Rectal smooth muscle tissue (tissue), 1 donor: ENCODE measurements at regions not wholly inside any gene's neighbourhood (a gene's known extent, or its start where the extent isn't known, plus 50 kb on each side); places are given as distances from the start of the nearest gene placed in this dataset.
"Not testable (repeated sequence)": the region's sequence is repeated elsewhere in the genome, so short reads cannot be mapped to it uniquely, and the experiment has no call there.

Experiments
- H3K27ac ChIP-seq: one replicate; pipeline ENCODE4 v1.7.0; 2013; ENCODE audit warnings: low read depth, low read length, inconsistent platforms
- H3K27me3 ChIP-seq: one replicate; pipeline ENCODE4 v1.7.0; 2013; ENCODE audit warnings: low read length; ENCODE audit not compliant: control insufficient read depth, insufficient read depth
- H3K36me3 ChIP-seq: one replicate; pipeline ENCODE4 v1.7.0; 2013; ENCODE audit warnings: low read length; ENCODE audit not compliant: control insufficient read depth, insufficient read depth
- H3K4me1 ChIP-seq: one replicate; pipeline ENCODE4 v1.7.0; 2013; ENCODE audit warnings: low read length; ENCODE audit not compliant: control insufficient read depth, insufficient read depth
- H3K4me3 ChIP-seq: one replicate; pipeline ENCODE4 v1.7.0; 2013; ENCODE audit warnings: low read length
- H3K9ac ChIP-seq: one replicate; pipeline ENCODE4 v1.7.0; 2013; ENCODE audit warnings: low read length

GRCh38 chr12:25397001-25397400 lies 146.3 kb upstream of the KRAS start:
- H3K4me3 ChIP-seq, result no peak overlapping the region
- H3K27ac ChIP-seq, result no peak overlapping the region
- H3K27me3 ChIP-seq, result no peaks in the 10 kb centered on the region
- no peak overlapping the region for H3K9ac ChIP-seq
- H3K36me3 ChIP-seq, result no peaks in the 10 kb centered on the region
- H3K4me1 ChIP-seq, result no peaks in the 10 kb centered on the region

- Histone ChIP-seq H3K27ac (no peak overlapping the region), H3K4me1 (no peaks in the 10 kb centered on the region), H3K36me3 (no peaks in the 10 kb centered on the region), H3K9ac (no peak overlapping the region), H3K27me3 (no peaks in the 10 kb centered on the region), H3K4me3 (no peak overlapping the region)
Measured at GRCh38 chr12:25395227-25395626, 144.5 kb upstream of the KRAS start.

- H3K9ac ChIP-seq, H3K4me1 ChIP-seq, H3K27ac ChIP-seq, H3K27me3 ChIP-seq, H3K4me3 ChIP-seq, H3K36me3 ChIP-seq: not testable (repeated sequence)
Measured at GRCh38 chr12:25394775-25395174, 144.0 kb upstream of the KRAS start.

GRCh38 chr12:25394025-25394424 lies 143.3 kb upstream of the KRAS start:
- Histone ChIP-seq H3K36me3 (no peaks in the 10 kb centered on the region), H3K9ac (no peak overlapping the region), H3K27me3 (no peaks in the 10 kb centered on the region), H3K27ac (no peak overlapping the region), H3K4me3 (no peak overlapping the region), H3K4me1 (no peaks in the 10 kb centered on the region)

GRCh38 chr12:25391346-25391745 lies 140.6 kb upstream of the KRAS start:
- not testable (repeated sequence) for H3K4me3 ChIP-seq, H3K27ac ChIP-seq, H3K9ac ChIP-seq, H3K27me3 ChIP-seq, H3K4me1 ChIP-seq, H3K36me3 ChIP-seq

- H3K9ac ChIP-seq, result no peak overlapping the region
- no peak overlapping the region for H3K27ac ChIP-seq
- no peak overlapping the region for H3K4me3 ChIP-seq
Measured at GRCh38 chr12:25388183-25388582, 137.5 kb upstream of the KRAS start.

GRCh38 chr12:25387732-25388050 lies 137.0 kb upstream of the KRAS start:
- Histone ChIP-seq H3K9ac (no peak overlapping the region), H3K27ac (peak overlapping the region; percentile 100)

More at GRCh38 chr12:25388183-25388582, 137.5 kb upstream of the KRAS start:
- Histone ChIP-seq H3K27me3 (no peaks in the 10 kb centered on the region), H3K36me3 (no peaks in the 10 kb centered on the region), H3K4me1 (peaks cover 6% of the 10 kb centered on the region)

GRCh38 chr12:25386831-25387731 lies 136.4 kb upstream of the KRAS start:
- Histone ChIP-seq H3K4me1 (peaks cover 6% of the 10 kb centered on the region), H3K36me3 (no peaks in the 10 kb centered on the region), H3K27me3 (no peaks in the 10 kb centered on the region), H3K9ac (peak overlapping the region; percentile 22), H3K4me3 (peak overlapping the region; percentile 54), H3K27ac (peak overlapping the region; percentile 100)

More at GRCh38 chr12:25387732-25388050, 137.0 kb upstream of the KRAS start:
- Histone ChIP-seq H3K36me3 (no peaks in the 10 kb centered on the region), H3K4me3 (no peak overlapping the region), H3K27me3 (no peaks in the 10 kb centered on the region), H3K4me1 (peaks cover 6% of the 10 kb centered on the region)

- H3K27ac ChIP-seq, result peak overlapping the region; percentile 100
- H3K4me3 ChIP-seq, result peak overlapping the region; percentile 90
- H3K36me3 ChIP-seq, result no peaks in the 10 kb centered on the region
- peak overlapping the region; percentile 93 for H3K9ac ChIP-seq
- H3K4me1 ChIP-seq, result peaks cover 6% of the 10 kb centered on the region
- no peaks in the 10 kb centered on the region for H3K27me3 ChIP-seq
Measured at GRCh38 chr12:25384893-25385248, 134.1 kb upstream of the KRAS start.

- Histone ChIP-seq H3K27ac (peak overlapping the region; percentile 100), H3K36me3 (no peaks in the 10 kb centered on the region), H3K4me1 (peaks cover 6% of the 10 kb centered on the region), H3K4me3 (peak overlapping the region; percentile 90), H3K27me3 (no peaks in the 10 kb centered on the region), H3K9ac (peak overlapping the region; percentile 8)
Measured at GRCh38 chr12:25384038-25384892, 133.5 kb upstream of the KRAS start.

- Histone ChIP-seq H3K36me3 (no peaks in the 10 kb centered on the region), H3K27me3 (no peaks in the 10 kb centered on the region), H3K4me1 (peaks cover 6% of the 10 kb centered on the region), H3K27ac (no peak overlapping the region), H3K9ac (no peak overlapping the region), H3K4me3 (no peak overlapping the region)
Measured at GRCh38 chr12:25382311-25383106, 131.8 kb upstream of the KRAS start.
